ENCODE measurements at regions not wholly inside any gene's neighbourhood (a gene's known extent, or its start where the extent isn't known, plus 50 kb on each side); places are given as distances from the start of the nearest gene placed in this dataset.

DNA sequence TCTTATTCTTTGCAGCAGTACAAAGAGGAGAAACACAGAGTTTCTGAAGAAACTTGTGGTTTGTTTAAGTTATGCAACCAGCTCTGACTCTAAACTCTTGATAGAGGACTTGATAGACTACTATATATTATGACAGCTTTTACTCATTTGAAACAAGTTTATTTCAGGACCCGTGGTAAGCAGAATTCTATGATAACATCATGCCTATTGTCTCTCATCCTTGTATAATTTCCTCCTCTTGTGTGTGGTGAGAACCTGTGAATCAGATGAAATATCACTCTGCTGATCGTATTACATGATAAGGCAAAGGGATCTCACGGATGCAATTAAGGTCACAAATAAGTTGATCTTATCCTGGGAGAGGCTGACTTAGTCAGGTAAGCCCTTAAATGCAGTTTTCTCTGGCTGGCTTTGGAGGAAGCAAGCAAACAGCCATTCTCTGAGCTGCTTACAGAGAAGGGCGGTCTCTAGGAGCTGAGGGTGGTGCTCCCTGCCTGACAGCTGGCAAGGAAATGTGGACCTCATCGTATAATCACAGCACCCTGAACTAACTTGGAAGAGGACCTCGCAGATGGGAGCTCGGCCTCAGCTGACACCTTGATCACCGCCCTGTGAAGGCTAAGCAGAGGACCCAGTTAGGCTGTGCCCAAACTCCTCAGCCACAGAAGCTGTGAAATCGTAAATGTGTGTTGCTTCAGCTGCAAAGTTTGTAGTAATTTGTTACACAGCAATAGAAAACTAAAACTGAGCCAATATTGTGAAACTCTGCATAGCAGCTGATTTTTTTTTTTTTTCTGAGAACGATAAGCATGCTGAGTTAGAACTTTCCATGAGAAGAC, 151.1 kb upstream of the DPT start:
- Histone ChIP-seq H3K27ac (no peak overlapping the region), H3K4me3 (no peak overlapping the region), H3K4me1 (ENCODE audit: low read depth) (peaks cover 11% of the 10 kb centered on the region), H3K9me3 (ENCODE audit: low read depth) (no peaks in the 10 kb centered on the region), H3K36me3 (no peaks in the 10 kb centered on the region), H3K27me3 (no peaks in the 10 kb centered on the region)
- peak; percentile 11 to 71 for DNase-seq (ENCODE audit: low read depth in 1 of 2, low spot score in 1 of 2)
- TF ChIP-seq CTCF (IDR thresholded peaks at IDR 0.05; ENCODE audit: low read depth, low read length), result no peak

GRCh38 chr1:168881656-168882260, 152.8 kb upstream of the DPT start:
- Histone ChIP-seq H3K27me3 (no peaks in the 10 kb centered on the region), H3K36me3 (no peaks in the 10 kb centered on the region), H3K4me1 (ENCODE audit: low read depth) (peaks cover 11% of the 10 kb centered on the region), H3K9me3 (ENCODE audit: low read depth) (no peaks in the 10 kb centered on the region), H3K27ac (no peak overlapping the region), H3K4me3 (no peak overlapping the region)
- TF ChIP-seq CTCF (IDR thresholded peaks at IDR 0.05; ENCODE audit: low read depth, low read length), result no peak
- no peak for DNase-seq (ENCODE audit: low read depth in 1 of 2, low spot score in 1 of 2)

GRCh38 chr1:168887381-168887780, 158.4 kb upstream of the DPT start:
- H3K27me3 ChIP-seq, result no peaks in the 10 kb centered on the region
- TF ChIP-seq CTCF (IDR thresholded peaks at IDR 0.05; ENCODE audit: low read depth, low read length), result no peak
- DNase-seq (ENCODE audit: low read depth in 1 of 2, low spot score in 1 of 2), result no peak

DNA sequence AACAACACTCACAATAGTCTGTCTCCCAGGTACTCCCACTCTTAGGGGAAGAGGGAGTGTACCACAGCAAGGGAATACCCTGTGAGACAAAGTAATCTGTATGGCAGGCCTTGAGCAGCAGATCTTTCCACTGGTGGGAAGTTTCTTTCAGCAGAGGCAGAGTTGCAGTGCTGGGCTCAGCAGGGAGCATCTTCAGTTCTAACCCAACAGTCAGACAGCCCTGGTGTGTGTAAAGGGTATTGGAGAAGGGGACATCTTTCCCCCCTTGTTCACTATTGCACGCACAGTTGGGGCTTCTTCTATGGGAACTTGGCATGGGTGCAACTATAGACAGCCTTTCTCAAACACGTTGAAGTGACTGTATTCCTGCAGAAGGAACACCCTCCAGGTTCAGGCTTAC, 159.4 kb upstream of the DPT start:
- H3K4me1 ChIP-seq (ENCODE audit: low read depth), result no peaks in the 10 kb centered on the region
- no peaks in the 10 kb centered on the region for H3K27me3 ChIP-seq
- no peaks in the 10 kb centered on the region for H3K9me3 ChIP-seq (ENCODE audit: low read depth)
- DNase-seq (ENCODE audit: low read depth in 1 of 2, low spot score in 1 of 2), result no peak
- H3K27ac ChIP-seq, result no peak overlapping the region
- no peak overlapping the region for H3K4me3 ChIP-seq
- H3K36me3 ChIP-seq, result no peaks in the 10 kb centered on the region
- TF ChIP-seq CTCF (IDR thresholded peaks at IDR 0.05; ENCODE audit: low read depth, low read length), result no peak

More at GRCh38 chr1:168887381-168887780, 158.4 kb upstream of the DPT start:
- no peak overlapping the region for H3K4me3 ChIP-seq
- H3K4me1 ChIP-seq (ENCODE audit: low read depth), result peaks cover 1% of the 10 kb centered on the region
- no peaks in the 10 kb centered on the region for H3K36me3 ChIP-seq
- no peak overlapping the region for H3K27ac ChIP-seq
- H3K9me3 ChIP-seq (ENCODE audit: low read depth), result no peaks in the 10 kb centered on the region

DNA sequence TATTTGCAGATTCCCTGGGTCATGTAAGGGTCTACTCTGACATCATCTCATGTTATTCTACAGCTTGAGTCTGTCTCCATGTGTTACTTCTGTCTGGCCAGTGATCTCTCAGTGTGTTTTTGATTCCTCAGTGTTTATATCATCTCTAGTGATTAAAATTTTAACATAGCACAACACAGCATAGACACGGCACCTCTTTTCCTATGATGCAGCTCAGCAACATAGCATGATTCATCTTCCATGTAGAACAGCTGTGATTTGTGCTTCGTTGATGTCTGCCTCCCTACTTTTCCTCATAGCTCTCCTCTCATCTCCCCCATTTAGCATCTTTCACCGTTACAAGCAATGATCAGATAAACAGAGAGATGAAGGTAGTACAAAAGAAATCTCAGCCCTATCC, 163.9 kb upstream of the DPT start:
- DNase-seq (ENCODE audit: low read depth in 1 of 2, low spot score in 1 of 2), result peak in 1 of 2 donors; percentile 1
- H3K27ac ChIP-seq, result no peak overlapping the region

More for the DNA sequence above, 163.9 kb upstream of the DPT start:
- H3K36me3 ChIP-seq, result no peaks in the 10 kb centered on the region
- no peak for TF ChIP-seq CTCF (IDR thresholded peaks at IDR 0.05; ENCODE audit: low read depth, low read length)
- H3K4me3 ChIP-seq, result no peak overlapping the region
- H3K9me3 ChIP-seq (ENCODE audit: low read depth), result no peaks in the 10 kb centered on the region
- H3K27me3 ChIP-seq, result no peaks in the 10 kb centered on the region
- H3K4me1 ChIP-seq (ENCODE audit: low read depth), result no peaks in the 10 kb centered on the region

All from cardiac muscle cell (in vitro differentiated cells and primary cell).